Loucy (cell line): ENCODE measurements at regions not wholly inside any gene's neighbourhood (a gene's known extent, or its start where the extent isn't known, plus 50 kb on each side); places are given as distances from the start of the nearest gene placed in this dataset.

ENCODE experiments used
- CTCF ChIP-seq: fragments of 200-600 bp; sonication (generic); conservative IDR thresholded peaks from 2 replicates; pipeline ENCODE4 v1.5.1; 2014; ENCODE audit warnings: mild to moderate bottlenecking, antibody characterized with exemption, low read length
- EZH2phosphoT487 ChIP-seq: fragments of 200-600 bp; IDR thresholded peaks from 2 replicates; pipeline ENCODE4 v1.6.1; 2018; ENCODE audit warnings: antibody characterized with exemption, mild to moderate bottlenecking, moderate library complexity, borderline replicate concordance

GRCh38 chr5:173524136-173524535, 92.3 kb downstream of the BOD1 start:
- TF ChIP-seq CTCF (no peak), EZH2phosphoT487 (no peak)
